RWPE1 (cell line): ENCODE measurements at regions not wholly inside any gene's neighbourhood (a gene's known extent, or its start where the extent isn't known, plus 50 kb on each side); places are given as distances from the start of the nearest gene placed in this dataset.

Source experiments
- CTCF ChIA-PET: fragments of 350-600 bp; sonication (Branson Sonifier 250); formaldehyde crosslinking; extraction: SDS; loops from one replicate; lab custom pipeline; 2021; lab: Yijun Ruan, JAX
- POLR2A ChIA-PET: fragments of 400-600 bp; formaldehyde crosslinking; extraction: SDS; loops from one replicate; lab custom pipeline; 2020; ENCODE audit warnings: antibody characterized with exemption; ENCODE audit not compliant: low non-redundant PET; lab: Yijun Ruan, JAX
- DNase-seq: peaks from one replicate; pipeline ENCODE4 v3.0.0; 2012; ENCODE audit warnings: low spot score
- H3K27ac ChIP-seq: fragments of 450-650 bp; 2 replicates; pipeline ENCODE4 v1.5.1; 2017
- TF ChIP-seq, protein P1 (sequence below): fragments of 450-650 bp; conservative IDR thresholded peaks from 2 replicates; pipeline ENCODE4 v1.5.1; 2017; ENCODE audit warnings: low read depth, mild to moderate bottlenecking

DNA sequence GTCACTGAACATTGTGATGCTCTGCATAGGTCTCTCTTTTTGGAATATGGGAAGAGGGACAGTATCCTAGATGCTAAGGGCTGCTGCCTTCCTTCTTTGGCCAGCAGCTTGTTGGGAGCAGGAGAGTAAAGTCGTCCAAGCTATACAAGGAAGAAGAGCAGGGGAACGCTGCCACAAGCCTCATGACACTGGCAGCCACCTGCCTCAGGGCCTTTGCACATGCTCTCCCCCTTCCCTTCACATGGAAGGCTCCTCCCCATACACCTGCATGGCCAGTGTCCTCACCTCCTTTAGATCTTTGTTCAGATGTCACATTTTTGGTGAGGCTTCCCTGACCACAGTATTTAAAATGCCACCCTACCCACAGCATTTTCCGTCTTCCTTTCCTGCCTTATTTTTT, 78.1 kb upstream of the CRHR1 start:
- POLR2A ChIA-PET, result no interaction called here
- CTCF ChIA-PET, result interaction anchor here (0.5 to 0.6 kb wide), 2 partner anchors 35 to 69 kb away, joined by 3 read pairs; no protein-coding TSS in a partner anchor
- no peak for DNase-seq
- H3K27ac ChIP-seq, result no peak overlapping the region
- TF ChIP-seq, protein P1, sequence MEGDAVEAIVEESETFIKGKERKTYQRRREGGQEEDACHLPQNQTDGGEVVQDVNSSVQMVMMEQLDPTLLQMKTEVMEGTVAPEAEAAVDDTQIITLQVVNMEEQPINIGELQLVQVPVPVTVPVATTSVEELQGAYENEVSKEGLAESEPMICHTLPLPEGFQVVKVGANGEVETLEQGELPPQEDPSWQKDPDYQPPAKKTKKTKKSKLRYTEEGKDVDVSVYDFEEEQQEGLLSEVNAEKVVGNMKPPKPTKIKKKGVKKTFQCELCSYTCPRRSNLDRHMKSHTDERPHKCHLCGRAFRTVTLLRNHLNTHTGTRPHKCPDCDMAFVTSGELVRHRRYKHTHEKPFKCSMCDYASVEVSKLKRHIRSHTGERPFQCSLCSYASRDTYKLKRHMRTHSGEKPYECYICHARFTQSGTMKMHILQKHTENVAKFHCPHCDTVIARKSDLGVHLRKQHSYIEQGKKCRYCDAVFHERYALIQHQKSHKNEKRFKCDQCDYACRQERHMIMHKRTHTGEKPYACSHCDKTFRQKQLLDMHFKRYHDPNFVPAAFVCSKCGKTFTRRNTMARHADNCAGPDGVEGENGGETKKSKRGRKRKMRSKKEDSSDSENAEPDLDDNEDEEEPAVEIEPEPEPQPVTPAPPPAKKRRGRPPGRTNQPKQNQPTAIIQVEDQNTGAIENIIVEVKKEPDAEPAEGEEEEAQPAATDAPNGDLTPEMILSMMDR, result no peak

DNA sequence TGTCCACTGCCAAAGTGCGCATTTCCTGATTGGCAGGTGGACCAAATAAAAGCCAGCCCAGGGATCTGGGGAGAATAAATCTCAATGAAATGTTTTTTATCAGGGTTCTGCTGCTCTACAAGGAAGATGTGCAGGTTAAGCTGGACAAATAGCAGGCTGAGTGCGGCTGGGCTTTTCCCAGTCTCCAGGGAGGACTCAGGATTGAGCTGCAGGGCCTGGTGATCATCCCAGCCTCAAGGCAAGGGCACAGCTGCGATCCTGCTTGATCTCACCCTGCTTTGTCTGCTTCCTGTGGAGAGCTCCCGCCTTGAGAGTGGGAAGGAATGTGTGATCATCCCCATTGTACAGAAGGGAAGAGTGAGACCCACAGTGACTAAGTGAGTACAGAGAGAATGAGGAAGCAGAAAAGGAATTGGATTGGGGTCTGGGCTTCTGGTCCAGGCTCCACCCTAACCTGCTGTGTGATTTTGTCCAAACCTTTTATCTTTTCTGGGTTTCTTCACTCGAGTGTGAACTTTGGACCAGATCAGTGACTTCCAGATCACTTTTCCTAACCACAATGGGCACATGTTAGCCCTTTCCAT, 75.3 kb upstream of the CRHR1 start:
- no peak overlapping the region for H3K27ac ChIP-seq
- CTCF ChIA-PET, result no interaction called here
- POLR2A ChIA-PET, result no interaction called here
- TF ChIP-seq, protein P1, result no peak
- DNase-seq, result no peak

DNA sequence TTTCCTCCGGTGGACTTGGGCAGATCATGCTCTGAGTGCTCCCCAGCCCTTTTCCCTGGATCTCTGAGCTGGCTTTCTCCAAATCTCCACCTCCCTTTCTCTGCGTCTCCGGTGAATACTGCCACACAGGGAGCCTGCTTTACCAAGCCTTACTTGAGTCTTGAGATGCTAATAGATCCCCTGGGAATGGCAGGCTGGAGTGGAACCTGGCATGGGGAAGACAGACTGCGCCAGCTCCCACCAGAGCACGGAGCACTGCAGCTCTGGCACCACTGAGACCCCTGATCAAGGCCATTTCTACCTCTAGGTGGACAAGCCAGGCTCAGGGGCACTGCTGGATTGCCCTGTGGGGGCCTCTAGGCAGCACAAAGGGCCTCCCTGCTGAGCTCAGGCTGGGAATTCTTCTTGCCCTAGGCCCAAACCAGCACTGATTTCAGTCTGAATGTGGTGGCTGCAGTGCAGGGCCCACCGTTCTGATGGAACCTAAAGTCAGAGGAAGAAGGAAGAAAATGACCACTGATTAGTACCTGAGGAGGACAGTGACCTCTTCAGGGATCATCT, 74.3 kb upstream of the CRHR1 start:
- POLR2A ChIA-PET, result no interaction called here
- TF ChIP-seq, protein P1, result no peak
- CTCF ChIA-PET, result no interaction called here
- H3K27ac ChIP-seq, result no peak overlapping the region
- no peak for DNase-seq

DNA sequence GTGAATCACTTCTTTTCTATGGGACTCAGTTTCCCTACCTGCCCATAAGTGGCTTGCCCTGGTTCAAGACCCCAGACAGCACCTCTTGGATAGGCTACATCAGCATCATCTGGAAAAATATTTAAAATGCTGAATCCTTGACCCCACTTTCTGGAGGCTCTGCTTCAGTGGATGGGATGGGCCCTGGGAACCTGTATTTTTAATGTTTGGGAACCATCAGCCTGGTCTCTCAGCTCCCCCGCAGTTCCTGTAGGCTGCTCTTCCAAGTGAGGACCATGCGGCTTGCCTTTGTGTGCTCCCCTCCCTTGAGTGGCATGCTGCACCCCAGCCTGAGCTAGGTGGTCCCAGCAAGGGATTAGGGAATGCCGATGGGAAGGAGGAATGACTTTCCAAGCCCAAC, 68.3 kb upstream of the CRHR1 start:
- ChIA-PET POLR2A (no interaction called here), CTCF (no interaction called here)
- no peak overlapping the region for H3K27ac ChIP-seq
- DNase-seq, result no peak
- TF ChIP-seq, protein P1, result no peak

DNA sequence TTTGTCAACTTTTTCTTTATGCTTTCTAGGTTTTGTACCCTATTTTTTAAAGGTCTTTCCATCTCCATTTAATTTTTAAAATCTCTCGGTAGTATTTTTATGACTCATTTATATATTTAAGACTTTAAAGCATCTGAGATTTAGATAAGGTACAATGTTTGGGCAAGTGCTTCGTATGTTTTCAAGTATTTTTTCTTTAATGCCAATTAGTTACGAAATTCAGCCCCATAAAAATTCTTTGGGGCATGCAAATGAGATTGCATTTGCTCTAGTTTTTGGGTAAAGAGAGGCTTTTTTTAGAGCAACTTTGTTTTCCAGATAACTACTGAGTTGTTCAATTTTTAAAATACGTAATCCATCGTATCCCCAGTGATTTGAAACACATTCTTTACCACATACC, 65.3 kb upstream of the CRHR1 start:
- TF ChIP-seq, protein P1, result no peak
- no peak overlapping the region for H3K27ac ChIP-seq
- CTCF ChIA-PET, result no interaction called here
- no peak for DNase-seq
- POLR2A ChIA-PET, result no interaction called here

DNA sequence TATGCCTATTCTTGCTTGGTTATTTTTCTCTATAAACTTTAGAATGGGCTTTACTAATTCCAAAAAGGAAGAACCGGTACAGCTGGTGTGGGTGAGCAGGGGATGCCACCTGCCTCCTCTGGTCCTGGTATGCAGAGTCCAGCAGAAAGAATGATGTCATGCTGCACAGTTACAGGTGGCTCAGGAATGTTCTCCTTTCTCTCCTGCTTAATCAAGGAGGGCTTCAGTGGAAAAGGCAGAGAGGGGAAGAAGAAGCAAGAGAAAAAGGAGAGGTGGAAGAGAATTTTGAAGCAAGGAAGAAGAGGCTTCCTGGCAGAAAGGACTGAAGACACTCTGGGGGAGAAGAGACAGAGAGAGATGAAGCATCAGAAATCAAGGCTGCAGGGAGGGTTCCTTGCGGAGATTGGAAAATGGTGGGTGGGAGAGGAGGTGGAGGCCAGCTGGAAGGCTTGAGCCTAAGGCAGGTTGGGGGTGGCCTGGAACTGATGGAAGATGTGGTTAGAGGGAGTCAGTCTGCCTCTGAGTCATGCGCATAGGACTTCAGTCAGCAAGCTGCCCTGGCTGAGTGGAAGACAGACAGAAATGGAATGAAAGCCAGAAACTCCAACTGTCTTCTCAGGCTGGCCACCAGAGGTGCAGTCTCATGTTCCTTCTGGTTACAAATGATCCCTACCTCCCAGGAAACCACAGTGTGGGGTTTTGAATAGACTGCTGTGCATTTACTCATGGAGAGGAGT, 64.6 kb upstream of the CRHR1 start:
- TF ChIP-seq, protein P1, result peak; percentile 33; the same call in 1 of the 2 replicates
- CTCF ChIA-PET, result interaction anchor here (0.6 to 1.4 kb wide), 4 partner anchors 35 to 113 kb away, joined by 3 to 6 read pairs (median 4); no protein-coding TSS in a partner anchor
- H3K27ac ChIP-seq, result no peak overlapping the region
- peak; percentile 71 for DNase-seq
- POLR2A ChIA-PET, result no interaction called here
